WTC11 (cell line): ENCODE measurements at regions not wholly inside any gene's neighbourhood (a gene's known extent, or its start where the extent isn't known, plus 50 kb on each side); places are given as distances from the start of the nearest gene placed in this dataset.

ENCODE experiments used
- ATF3 ChIP-seq: sonication (generic); formaldehyde crosslinking; conservative IDR thresholded peaks from 2 replicates; pipeline ENCODE4 v1.8.1; 2022; ENCODE audit warnings: mild to moderate bottlenecking, missing genetic modification reagents
- CTCF ChIP-seq: fragments of 200-600 bp; IDR thresholded peaks from 2 replicates; pipeline ENCODE4 v1.8.0; 2022; ENCODE audit warnings: antibody characterized with exemption
- FOXJ3 ChIP-seq: sonication (generic); formaldehyde crosslinking; IDR thresholded peaks from 2 replicates; pipeline ENCODE4 v1.9.0; 2021; ENCODE audit warnings: missing genetic modification reagents, mild to moderate bottlenecking, borderline replicate concordance
- IRF1 ChIP-seq: sonication (generic); formaldehyde crosslinking; IDR thresholded peaks from 2 replicates; pipeline ENCODE4 v1.8.0; 2023; ENCODE audit warnings: missing genetic modification reagents
- IRF2 ChIP-seq: sonication (generic); formaldehyde crosslinking; IDR thresholded peaks from 2 replicates; pipeline ENCODE4 v1.8.0; 2022; ENCODE audit warnings: low read depth, missing genetic modification reagents, borderline replicate concordance
- JUN ChIP-seq: sonication (generic); formaldehyde crosslinking; IDR thresholded peaks from 2 replicates; pipeline ENCODE4 v1.8.0; 2023; ENCODE audit warnings: mild to moderate bottlenecking, missing genetic modification reagents
- MLX ChIP-seq: sonication (generic); formaldehyde crosslinking; IDR thresholded peaks from 2 replicates; pipeline ENCODE4 v1.8.1; 2023; ENCODE audit warnings: mild to moderate bottlenecking, missing genetic modification reagents, moderate library complexity
- NR2C2 ChIP-seq: sonication (generic); formaldehyde crosslinking; IDR thresholded peaks from 2 replicates; pipeline ENCODE4 v1.8.0; 2022; ENCODE audit warnings: mild to moderate bottlenecking, missing genetic modification reagents
- PRDM15 ChIP-seq: sonication (generic); formaldehyde crosslinking; IDR thresholded peaks from 2 replicates; pipeline ENCODE4 v1.8.0; 2022; ENCODE audit warnings: missing genetic modification reagents
- SP1 ChIP-seq: sonication (generic); formaldehyde crosslinking; conservative IDR thresholded peaks from 2 replicates; pipeline ENCODE4 v1.8.1; 2022; ENCODE audit warnings: missing genetic modification reagents
- STAT6 ChIP-seq: sonication (generic); formaldehyde crosslinking; conservative IDR thresholded peaks from 2 replicates; pipeline ENCODE4 v1.8.1; 2023; ENCODE audit warnings: mild to moderate bottlenecking, low read depth, missing genetic modification reagents, moderate library complexity
- ZNF219 ChIP-seq: sonication (generic); formaldehyde crosslinking; IDR thresholded peaks from 2 replicates; pipeline ENCODE4 v1.8.0; 2023; ENCODE audit warnings: missing genetic modification reagents, mild to moderate bottlenecking, borderline replicate concordance
- ZNF416 ChIP-seq: fragments of 250-450 bp; sonication (Bioruptor Pico); IDR thresholded peaks from 2 replicates; pipeline ENCODE4 v1.9.0; 2021; ENCODE audit warnings: mild to moderate bottlenecking, inconsistent platforms
- ZNF512 ChIP-seq: sonication (generic); formaldehyde crosslinking; IDR thresholded peaks from 2 replicates; pipeline ENCODE4 v1.8.1; 2022; ENCODE audit warnings: missing genetic modification reagents, borderline replicate concordance

GRCh38 chr6:139446138-139446715 lies 71.8 kb upstream of the CITED2 start:
- TF ChIP-seq STAT6 (no peak), CTCF (no peak), SP1 (CRISPR knock-in tag) (no peak), IRF2 (CRISPR knock-in tag) (no peak), MLX (CRISPR knock-in tag) (no peak), JUN (CRISPR knock-in tag) (no peak), IRF1 (CRISPR knock-in tag) (no peak), ZNF512 (no peak), ZNF416 (CRISPR knock-in tag) (no peak), FOXJ3 (CRISPR knock-in tag) (no peak), ZNF219 (no peak), NR2C2 (CRISPR knock-in tag) (no peak), PRDM15 (CRISPR knock-in tag) (no peak), ATF3 (CRISPR knock-in tag) (no peak)
